ENCODE measurements at regions not wholly inside any gene's neighbourhood (a gene's known extent, or its start where the extent isn't known, plus 50 kb on each side); places are given as distances from the start of the nearest gene placed in this dataset.
"Not testable (repeated sequence)": the region's sequence is repeated elsewhere in the genome, so short reads cannot be mapped to it uniquely, and the experiment has no call there.

- ChIA-PET CTCF (no interaction called here), POLR2A (no interaction called here)
These were observed 68.5 kb downstream of the CDC14C start for GRCh38 chr7:48992816-48993215.

GRCh38 chr7:49001610-49002033 lies 77.3 kb downstream of the CDC14C start:
- CTCF ChIA-PET = no interaction called here
- POLR2A ChIA-PET = no interaction called here

- ChIA-PET POLR2A (no interaction called here), CTCF (no interaction called here)
These were observed 86.4 kb downstream of the CDC14C start for GRCh38 chr7:49010717-49011116.

GRCh38 chr7:49014870-49015269 lies 90.5 kb downstream of the CDC14C start:
- POLR2A ChIA-PET = no interaction called here
- CTCF ChIA-PET = no interaction called here

- CTCF ChIA-PET = no interaction called here
These were observed 95.8 kb downstream of the CDC14C start for GRCh38 chr7:49020145-49020544.

GRCh38 chr7:49022448-49022847 lies 98.1 kb downstream of the CDC14C start:
- CTCF ChIA-PET = no interaction called here

More at GRCh38 chr7:49020145-49020544, 95.8 kb downstream of the CDC14C start:
- POLR2A ChIA-PET = no interaction called here

DNA sequence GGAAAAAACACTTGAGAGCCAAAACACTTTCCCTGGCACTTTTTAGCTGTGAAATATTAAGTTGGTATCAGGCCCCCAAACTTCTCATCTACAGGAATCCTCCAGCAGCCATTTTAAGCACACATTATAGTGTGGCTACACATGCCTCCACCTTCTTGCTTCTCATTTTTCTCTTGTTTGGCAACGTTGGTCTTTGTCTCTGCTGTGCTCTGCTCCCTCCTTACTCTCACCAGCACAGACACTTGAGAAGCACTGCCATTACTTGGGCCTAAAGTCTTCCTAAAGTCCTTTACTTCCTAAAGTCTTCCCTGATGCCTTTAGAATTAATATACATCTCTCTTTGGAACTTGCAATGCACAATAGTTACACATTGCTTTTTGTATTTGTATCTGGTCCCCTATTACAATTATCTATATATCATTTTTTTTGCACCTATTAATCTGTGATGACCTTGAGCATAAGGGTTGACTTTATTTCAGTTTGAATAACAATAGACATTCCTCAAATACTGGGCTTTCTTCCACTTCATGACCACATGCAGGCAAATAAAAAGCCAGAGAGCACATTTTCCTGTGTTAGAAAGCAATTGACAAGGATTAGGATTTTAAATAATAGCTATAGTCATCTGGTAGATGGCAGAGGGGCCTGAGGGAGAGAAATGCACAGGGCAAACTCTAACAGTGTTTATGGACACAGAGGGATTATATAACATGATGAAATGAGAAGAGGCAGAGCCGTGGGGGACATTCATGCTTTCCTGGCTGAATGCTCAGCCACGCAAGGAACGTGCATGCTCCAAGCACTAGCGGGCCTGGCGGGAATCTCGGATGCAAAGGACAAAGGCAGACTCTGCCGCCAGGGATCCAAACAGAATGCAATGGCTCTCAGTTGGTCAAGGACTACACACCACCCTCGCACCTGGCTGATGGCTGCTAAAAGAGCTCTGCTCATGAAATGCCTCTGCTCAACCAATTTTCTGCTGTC lies 99.3 kb downstream of the CDC14C start:
- ChIA-PET POLR2A (no interaction called here), CTCF (no interaction called here)

More at GRCh38 chr7:49022448-49022847, 98.1 kb downstream of the CDC14C start:
- POLR2A ChIA-PET = no interaction called here

DNA sequence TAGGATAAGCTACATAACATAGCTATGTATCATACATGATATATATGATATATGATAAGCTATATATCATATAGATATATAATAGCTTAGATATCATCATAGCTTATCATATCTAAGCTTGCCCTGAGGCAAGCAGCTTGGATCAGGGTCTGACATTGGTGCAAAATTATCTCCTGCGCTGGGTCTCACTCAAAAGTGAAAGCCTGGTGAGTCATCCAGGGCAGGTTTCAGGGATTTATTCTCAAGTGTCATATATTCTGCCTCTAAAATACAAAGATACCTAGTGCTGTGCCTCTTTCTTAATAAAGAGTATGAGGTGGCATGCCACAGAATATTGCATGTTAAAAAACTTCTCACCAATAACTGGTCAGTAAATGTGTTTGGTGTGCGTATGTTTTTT lies 105.9 kb downstream of the CDC14C start:
- ChIA-PET CTCF (no interaction called here), POLR2A (no interaction called here)

DNA sequence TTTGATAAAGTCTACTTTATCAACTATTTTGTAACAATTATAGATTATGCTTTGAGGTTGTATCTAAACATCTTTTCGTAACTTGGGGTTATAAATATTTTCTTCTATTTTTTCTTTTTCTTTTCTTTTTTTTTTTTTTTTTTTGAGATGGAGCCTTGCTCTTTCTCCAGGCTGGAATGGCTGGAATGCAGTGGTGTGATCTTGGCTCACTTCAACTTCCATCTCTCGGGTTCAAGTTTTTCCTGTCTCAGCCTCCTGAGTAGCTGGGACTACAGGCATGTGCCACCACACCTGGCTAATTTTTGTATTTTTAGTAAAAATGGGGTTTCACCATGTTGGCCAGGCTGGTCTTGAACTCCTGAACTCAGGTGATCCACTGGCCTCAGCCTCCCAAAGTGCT lies 108.8 kb downstream of the CDC14C start:
- CTCF ChIA-PET = interaction anchor here (0.6 kb wide), 1 partner anchor 166 kb away, joined by 3 read pairs; no protein-coding TSS in a partner anchor
- POLR2A ChIA-PET = not testable (repeated sequence)

GRCh38 chr7:49037346-49038210 lies 113.2 kb downstream of the CDC14C start:
- POLR2A ChIA-PET = no interaction called here
- CTCF ChIA-PET = no interaction called here

DNA sequence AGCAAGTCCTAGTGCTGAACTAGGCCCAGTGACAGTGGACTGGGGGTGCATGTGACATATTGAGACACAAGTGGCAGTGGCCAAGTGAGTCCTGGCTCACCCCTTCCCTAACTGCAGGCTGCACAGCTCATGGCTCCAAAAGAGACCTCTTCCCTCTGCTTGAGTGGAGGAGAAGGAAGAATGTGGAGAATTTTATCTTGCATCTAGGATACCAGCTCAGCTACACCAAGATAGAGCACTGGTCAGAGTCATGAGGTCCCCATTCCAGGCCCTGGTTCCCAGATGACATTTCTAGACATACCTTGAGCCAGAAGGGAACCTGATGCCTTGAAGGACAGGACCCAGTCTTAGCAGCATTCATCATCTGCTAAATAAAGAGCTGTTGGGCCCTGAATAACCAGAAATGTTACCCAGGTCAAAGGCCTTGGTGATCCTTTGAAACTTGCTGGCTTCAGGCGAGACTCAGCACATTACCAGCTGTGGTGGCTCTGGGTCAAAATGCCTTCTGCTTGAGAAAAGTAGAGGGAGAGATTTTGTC lies 114.5 kb downstream of the CDC14C start:
- ChIA-PET POLR2A (no interaction called here), CTCF (no interaction called here)

DNA sequence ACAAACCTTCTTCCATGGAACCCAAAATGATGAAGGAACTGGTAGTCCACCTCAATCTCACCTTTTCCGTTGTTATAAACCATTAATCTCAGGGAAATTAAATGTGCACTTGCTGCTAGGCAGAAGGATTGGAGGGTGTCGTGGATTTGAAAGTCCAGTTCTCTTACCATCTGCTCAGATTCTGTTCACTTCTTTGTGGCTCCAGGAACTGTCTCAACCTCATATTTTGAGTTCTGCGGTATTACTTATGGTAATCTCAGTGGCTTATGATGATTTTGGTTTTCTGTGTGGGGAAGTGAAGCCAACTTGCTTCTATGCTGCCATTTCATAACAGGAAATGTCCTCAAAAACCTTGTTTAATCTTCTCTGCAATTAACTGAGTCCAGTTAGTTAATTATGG lies 136.4 kb downstream of the CDC14C start:
- ChIA-PET CTCF (no interaction called here), POLR2A (no interaction called here)

GRCh38 chr7:49074538-49074937 lies 150.2 kb downstream of the CDC14C start:
- POLR2A ChIA-PET = no interaction called here

GRCh38 chr7:49080896-49081475 lies 156.6 kb downstream of the CDC14C start:
- POLR2A ChIA-PET = no interaction called here
- CTCF ChIA-PET = no interaction called here

More at GRCh38 chr7:49074538-49074937, 150.2 kb downstream of the CDC14C start:
- CTCF ChIA-PET = no interaction called here

DNA sequence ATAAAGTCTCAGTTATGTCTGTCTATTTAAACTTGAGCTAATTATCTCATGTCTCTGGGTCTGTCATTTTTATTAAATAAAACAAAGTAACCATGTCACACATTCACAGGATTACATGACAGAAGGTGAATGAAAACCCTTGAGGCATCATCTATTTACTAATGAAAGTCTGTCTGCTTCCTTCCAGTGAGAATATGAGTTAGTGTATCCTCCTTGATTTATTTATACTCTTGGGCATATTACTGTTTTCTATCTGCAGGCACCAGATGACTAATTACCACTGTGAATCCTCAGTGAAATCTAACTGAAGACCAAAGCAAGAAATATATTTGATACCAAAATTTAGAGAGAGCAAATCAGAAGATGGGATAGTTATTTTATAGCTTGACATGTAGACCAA lies 163.7 kb downstream of the CDC14C start:
- POLR2A ChIA-PET = no interaction called here
- CTCF ChIA-PET = no interaction called here

- ChIA-PET CTCF (no interaction called here), POLR2A (no interaction called here)
These were observed 165.4 kb downstream of the CDC14C start for GRCh38 chr7:49089717-49090116.

- ChIA-PET POLR2A (no interaction called here), CTCF (no interaction called here)
These were observed 166.7 kb downstream of the CDC14C start for GRCh38 chr7:49091089-49091488.

DNA sequence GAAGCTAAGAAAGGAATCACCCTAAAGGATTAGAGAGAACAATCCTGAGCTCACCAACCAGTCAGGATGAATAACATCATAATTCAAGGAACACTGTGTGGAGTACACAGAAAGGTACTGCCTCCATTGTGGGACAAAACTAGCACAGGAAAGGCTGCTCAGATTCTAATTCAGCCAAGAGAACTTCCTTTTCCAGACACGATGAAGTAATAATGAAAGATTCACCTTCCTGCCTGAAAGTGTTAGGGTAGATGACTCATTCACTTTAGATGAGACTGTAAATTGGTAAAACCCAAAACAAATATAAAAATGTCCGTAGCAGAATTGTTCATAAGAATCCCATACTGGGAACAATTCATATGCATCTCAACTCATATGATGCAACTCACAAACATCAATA lies 167.2 kb downstream of the CDC14C start:
- ChIA-PET POLR2A (no interaction called here), CTCF (no interaction called here)

GRCh38 chr7:49093218-49093617 lies 168.9 kb downstream of the CDC14C start:
- POLR2A ChIA-PET = no interaction called here
- CTCF ChIA-PET = no interaction called here

- POLR2A ChIA-PET = no interaction called here
- CTCF ChIA-PET = no interaction called here
These were observed 170.5 kb downstream of the CDC14C start for GRCh38 chr7:49094866-49095265.
